RWPE1 (cell line): ENCODE measurements at regions not wholly inside any gene's neighbourhood (a gene's known extent, or its start where the extent isn't known, plus 50 kb on each side); places are given as distances from the start of the nearest gene placed in this dataset.
"Not testable (repeated sequence)": the region's sequence is repeated elsewhere in the genome, so short reads cannot be mapped to it uniquely, and the experiment has no call there.

ENCODE experiments used
- CTCF ChIA-PET: fragments of 350-600 bp; sonication (Branson Sonifier 250); formaldehyde crosslinking; extraction: SDS; loops from one replicate; lab custom pipeline; 2021; lab: Yijun Ruan, JAX
- POLR2A ChIA-PET: fragments of 400-600 bp; formaldehyde crosslinking; extraction: SDS; loops from one replicate; lab custom pipeline; 2020; ENCODE audit warnings: antibody characterized with exemption; ENCODE audit not compliant: low non-redundant PET; lab: Yijun Ruan, JAX
- DNase-seq: peaks from one replicate; pipeline ENCODE4 v3.0.0; 2012; ENCODE audit warnings: low spot score
- H3K27ac ChIP-seq: fragments of 450-650 bp; 2 replicates; pipeline ENCODE4 v1.5.1; 2017
- CTCF ChIP-seq: fragments of 450-650 bp; conservative IDR thresholded peaks from 2 replicates; pipeline ENCODE4 v1.5.1; 2017; ENCODE audit warnings: low read depth, mild to moderate bottlenecking

DNA sequence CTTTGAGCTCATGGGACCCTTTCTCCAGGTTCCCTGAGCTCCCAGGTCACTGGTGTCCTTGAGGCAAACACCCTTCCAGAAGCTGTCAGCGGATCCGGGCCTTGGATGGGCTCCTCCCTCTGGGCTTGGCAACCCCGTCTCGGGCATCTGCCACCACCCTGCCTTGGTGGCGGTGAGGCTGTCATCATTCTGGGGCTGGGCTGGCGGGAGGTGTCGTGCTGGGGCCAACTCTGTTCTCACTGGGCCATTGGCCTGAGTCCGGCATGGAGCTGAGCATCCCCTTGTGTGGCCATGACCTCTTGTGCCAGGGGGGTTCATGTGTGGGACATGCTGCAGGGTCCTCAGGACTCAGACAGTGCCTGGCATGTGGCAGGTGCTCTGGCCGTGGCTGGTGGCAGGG is 197.6 kb downstream of the LAT start:
- POLR2A ChIA-PET = no interaction called here
- H3K27ac ChIP-seq = no peak overlapping the region
- no peak for TF ChIP-seq CTCF
- DNase-seq = no peak
- CTCF ChIA-PET = no interaction called here

- DNase-seq, POLR2A ChIA-PET, H3K27ac ChIP-seq, CTCF ChIA-PET: not testable (repeated sequence)
These were observed 197.1 kb downstream of the LAT start for GRCh38 chr16:29181921-29182411.

DNA sequence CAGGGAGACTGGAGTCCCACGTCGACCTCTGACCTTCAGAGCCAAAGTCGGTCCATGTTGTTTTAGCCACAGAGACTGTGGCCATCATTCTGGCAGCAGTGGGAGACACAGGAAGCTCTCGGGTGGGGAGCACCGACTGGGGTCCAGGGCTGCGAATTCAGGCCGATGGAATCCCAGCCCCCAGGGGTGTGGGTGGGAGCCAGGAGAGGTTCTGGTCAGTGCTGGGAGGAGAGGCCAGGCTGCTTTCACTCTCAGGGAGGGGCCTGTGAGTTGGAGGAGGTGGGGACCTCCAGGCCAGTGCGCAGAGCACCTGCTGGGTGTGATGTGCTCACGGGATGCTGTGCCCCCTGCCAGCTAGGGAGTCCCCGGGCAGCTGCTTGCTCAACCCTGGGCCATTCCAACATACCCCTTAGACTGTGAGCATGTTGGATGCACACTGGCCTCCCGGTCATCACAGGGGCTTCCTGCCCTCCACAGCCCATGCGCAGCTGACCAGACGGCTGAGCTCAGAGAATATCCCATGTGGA is 196.5 kb downstream of the LAT start:
- DNase-seq, POLR2A ChIA-PET, CTCF ChIA-PET, H3K27ac ChIP-seq: not testable (repeated sequence)

DNA sequence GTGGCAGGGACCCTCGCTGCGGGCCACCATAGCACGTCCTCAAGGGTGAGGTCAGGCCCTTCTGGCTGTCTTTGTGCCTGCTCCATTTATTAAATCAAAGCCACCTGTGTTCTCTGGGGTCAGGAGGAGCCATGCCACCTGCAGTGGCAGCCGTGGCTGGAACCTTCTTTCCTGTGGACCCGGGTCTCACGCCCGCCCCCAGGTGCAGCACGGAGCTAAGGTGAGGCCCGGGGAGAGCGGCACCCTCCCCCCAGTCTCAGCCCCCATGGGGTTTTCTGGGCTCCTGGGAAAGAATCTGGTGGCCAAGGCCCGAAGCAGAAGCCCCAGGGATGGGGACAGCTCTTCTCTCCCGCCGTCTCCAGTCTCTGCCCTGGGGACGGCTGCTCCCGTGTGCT is 195.4 kb downstream of the LAT start:
- H3K27ac ChIP-seq, DNase-seq, POLR2A ChIA-PET, CTCF ChIA-PET: not testable (repeated sequence)

DNA sequence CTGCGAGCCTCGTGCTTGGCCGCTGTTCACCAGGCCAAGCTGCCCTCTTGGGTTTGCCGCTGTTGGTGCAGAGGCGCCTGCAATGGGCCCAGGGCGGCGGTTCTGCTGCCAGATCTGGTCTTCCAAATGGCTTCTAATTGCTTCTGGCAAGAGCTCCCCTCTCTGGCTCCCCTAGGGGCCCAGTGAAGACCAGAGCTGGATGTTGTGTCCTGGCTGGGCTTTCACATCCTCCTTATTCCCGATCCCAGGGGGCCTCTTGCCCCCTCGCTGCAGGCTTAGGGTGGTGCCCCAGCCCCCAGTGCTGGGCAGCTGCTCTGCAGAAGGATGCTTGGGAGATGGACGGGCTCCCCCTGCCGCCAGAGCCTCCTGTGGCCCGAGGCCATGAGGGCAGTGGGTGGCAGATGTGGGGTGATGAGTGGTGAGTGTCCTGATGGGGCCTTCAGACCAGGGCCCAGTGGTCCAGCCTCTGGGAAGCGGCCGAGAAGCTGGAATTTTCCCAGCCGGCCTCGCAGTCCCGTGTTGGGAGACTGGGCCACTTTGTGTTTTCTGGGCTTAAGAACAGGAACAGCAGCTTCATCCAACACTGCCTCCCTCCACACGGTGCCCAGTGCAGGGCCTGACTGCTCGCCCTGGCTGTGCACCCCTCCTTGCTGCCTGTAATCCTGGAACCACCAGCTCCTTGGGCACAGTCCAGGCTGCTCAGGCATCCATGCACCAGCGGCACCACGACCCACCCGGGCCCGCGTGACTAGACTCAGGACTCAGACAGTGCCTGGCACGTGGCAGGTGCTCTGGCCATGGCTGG is 194.8 kb downstream of the LAT start:
- CTCF ChIA-PET = interaction anchor here (0.6 kb wide), 1 partner anchor 83 kb away, joined by 3 read pairs; no protein-coding TSS in a partner anchor
- POLR2A ChIA-PET, H3K27ac ChIP-seq, DNase-seq: not testable (repeated sequence)

- POLR2A ChIA-PET, DNase-seq, CTCF ChIA-PET, H3K27ac ChIP-seq: not testable (repeated sequence)
These were observed 193.3 kb downstream of the LAT start for GRCh38 chr16:29177888-29178726.

DNA sequence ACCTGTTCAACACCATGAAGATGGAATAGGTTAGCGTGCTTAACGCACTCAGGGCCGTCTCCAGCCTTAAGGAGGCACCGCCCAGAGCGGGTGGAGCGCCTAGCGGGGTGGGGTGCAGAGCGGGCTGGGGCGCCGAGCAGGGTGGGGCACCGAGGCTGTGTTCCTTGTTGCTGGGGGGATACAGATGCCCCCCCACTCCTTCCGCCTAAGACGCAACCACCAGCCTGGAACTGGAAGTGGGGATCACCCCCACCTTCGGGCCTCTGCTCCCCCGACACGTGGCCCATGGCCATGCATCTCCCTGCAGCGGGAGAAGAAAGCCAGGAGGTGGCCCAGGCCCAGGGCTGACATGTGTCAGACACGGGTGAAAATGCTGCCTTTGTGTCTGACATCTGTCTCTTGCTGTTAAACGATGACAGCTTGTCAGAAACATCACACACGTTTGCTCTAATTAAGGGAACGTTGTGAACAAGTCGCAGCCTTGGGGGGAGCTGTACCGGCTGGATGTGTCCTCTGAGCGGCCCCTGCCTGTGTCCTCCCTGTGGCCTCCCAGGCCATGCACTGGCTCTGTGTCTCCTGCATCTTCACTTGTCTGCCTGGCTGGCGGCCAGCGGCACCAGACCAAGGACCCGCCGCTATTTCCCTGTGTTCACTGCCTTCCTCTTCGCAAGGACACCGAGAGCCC is 192.5 kb downstream of the LAT start:
- CTCF ChIA-PET, POLR2A ChIA-PET, DNase-seq, H3K27ac ChIP-seq: not testable (repeated sequence)

DNA sequence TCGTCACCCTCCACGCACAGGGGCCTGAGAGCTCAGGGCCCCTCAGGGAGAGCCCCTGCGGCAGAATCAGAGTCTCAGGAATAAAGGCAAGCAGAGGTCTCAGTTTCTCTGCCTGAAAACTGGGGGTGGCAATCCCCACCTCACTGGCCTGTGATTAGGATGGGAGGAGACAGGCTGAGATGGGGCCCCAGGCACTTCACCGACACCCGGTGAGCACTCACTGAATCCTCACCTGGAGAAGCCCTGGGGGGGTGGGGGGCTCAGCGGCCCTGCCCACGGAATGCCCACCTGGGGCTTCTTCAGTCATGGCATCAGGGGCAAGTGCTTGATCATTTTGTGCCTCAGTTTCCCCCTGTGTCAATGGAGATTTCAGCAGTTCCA is 192.0 kb downstream of the LAT start:
- POLR2A ChIA-PET, H3K27ac ChIP-seq, DNase-seq: not testable (repeated sequence)
- CTCF ChIA-PET = interaction anchor here (0.7 kb wide), 1 partner anchor 33 kb away, joined by 3 read pairs; no protein-coding TSS in a partner anchor

DNA sequence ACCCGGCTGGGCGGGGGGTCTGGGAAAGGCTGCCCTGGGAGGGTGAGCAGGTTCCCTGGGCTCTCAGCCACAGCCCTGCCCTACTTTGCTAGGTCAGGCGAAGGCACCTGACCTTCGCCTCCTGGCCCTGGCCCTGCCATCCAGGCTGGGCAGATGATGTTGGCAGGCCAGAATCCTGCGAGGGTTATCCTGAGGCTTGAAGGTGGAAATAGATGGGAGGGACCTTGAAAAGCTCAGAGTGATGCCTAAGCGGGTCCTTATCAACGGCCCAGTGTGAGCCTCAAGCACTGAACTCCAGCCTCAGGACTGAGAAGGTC is 191.3 kb downstream of the LAT start:
- H3K27ac ChIP-seq, POLR2A ChIA-PET, DNase-seq: not testable (repeated sequence)
- CTCF ChIA-PET = interaction anchor here (0.7 kb wide), 1 partner anchor 33 kb away, joined by 3 read pairs; no protein-coding TSS in a partner anchor

DNA sequence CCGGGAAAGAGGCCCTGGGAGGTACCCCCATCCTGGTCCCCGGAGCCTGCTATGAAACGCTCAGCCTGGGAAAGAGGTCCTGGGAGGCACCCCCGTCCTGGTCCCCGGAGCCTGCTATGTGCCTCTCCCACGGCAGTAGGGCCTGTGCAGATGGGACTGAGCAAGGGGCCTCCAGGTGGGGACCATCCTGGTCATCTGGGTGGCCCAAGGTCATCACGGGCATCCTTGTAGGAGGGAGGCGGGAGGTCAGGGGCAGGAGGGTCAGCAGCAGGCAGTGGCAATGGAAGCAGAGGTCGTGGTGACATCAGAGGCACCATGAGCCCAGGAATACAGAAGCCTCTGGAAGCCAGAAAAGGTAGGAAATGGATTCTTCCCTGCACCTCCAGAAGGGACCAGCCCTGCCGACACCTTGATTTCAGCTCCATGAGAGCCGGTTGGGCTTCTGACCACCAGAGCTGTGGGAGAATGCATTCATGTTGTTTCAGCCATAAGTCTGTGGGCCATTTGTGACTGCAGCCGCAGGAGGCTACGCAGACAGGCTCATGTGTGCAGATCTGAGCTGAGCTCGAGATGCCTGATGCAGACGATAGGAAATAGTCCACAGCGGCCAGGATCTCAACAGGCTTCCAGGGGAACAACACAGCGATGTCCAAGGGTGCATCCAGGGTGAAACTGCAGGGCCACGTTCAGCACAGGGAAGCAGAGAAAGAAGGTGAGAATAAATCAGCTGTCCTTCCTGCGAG is 190.7 kb downstream of the LAT start:
- CTCF ChIA-PET, H3K27ac ChIP-seq, POLR2A ChIA-PET, DNase-seq: not testable (repeated sequence)

GRCh38 chr16:29173371-29174305 is 188.8 kb downstream of the LAT start:
- CTCF ChIA-PET, H3K27ac ChIP-seq, POLR2A ChIA-PET, DNase-seq: not testable (repeated sequence)

DNA sequence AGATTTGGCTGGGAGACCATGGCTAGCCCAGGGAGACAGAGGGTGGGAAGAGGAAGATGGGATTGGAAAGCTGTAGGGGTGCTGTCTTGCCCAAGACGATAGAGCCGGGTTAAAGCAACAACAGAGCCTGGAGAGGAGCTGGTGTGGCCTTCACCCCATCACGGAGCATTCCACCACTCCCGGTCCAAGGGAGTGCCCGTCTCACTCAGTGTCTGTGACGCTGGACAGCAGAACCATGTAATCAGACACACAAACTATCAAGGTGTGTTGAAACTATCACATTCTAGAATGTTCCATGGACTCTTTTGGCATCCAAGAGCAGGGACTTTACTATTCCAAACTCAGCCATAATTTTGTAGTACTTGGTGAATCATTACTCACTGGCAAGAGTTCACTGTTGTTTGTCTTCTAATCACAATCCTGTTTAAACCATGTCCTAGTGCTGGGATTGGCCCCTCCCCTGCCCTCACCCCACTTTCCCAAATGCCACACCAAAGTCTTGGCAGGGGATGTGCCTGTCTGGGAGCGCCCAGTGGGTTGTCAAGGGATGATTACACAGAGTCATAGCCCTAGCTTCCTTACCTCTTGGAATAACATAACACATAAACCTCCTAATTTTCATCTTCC is 187.4 kb downstream of the LAT start:
- peak overlapping the region; percentile 54 for H3K27ac ChIP-seq
- CTCF ChIA-PET = not testable (repeated sequence)

GRCh38 chr16:29171296-29171695 is 186.4 kb downstream of the LAT start:
- POLR2A ChIA-PET, DNase-seq, CTCF ChIA-PET, H3K27ac ChIP-seq: not testable (repeated sequence)

More for the DNA sequence above, 187.4 kb downstream of the LAT start:
- POLR2A ChIA-PET, DNase-seq: not testable (repeated sequence)
